ENCODE measurements at regions not wholly inside any gene's neighbourhood (a gene's known extent, or its start where the extent isn't known, plus 50 kb on each side); places are given as distances from the start of the nearest gene placed in this dataset.

DNA sequence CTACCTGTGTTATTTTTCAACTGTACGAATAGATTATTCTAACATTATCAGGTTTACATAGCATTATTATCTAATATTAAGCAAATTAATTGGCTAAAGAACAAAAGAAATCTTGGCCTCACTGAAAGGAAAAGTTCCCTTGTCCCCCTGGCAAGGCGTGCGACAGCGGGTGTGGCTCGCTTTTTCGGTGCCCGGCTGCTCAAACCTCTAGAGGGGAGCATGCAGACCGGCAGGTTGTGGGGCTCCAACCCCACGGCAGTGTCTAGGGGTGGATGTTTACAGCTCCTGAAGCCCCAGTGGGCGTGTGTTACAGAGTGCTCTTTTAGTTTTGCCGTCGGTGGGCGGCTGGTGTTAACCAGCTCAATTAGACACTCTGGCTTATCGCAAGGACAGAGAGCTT is 456.4 kb downstream of the TNS3 start:
- H3K27ac Mint-ChIP-seq = no peak overlapping the region
- Histone ChIP-seq H3K9me3 (ENCODE audit: low read depth) (no peaks in the 10 kb centered on the region), H3K36me3 (no peaks in the 10 kb centered on the region), H2AFZ (replicated peaks) (no peak overlapping the region), H4K20me1 (ENCODE audit: low read depth) (no peaks in the 10 kb centered on the region), H3K4me2 (no peak overlapping the region), H3K79me2 (ENCODE audit: low read depth) (no peaks in the 10 kb centered on the region), H3F3A (ENCODE audit: low read depth) (no peaks in the 10 kb centered on the region), H3K4me1 (no peaks in the 10 kb centered on the region), H3K4me3 (no peak overlapping the region), H3K27ac (no peak overlapping the region), H3K27me3 (no peaks in the 10 kb centered on the region), H3K9ac (no peak overlapping the region)
- no peak for DNase-seq (ENCODE audit: low spot score)
- no peaks in the 10 kb centered on the region for H3K9me3 Mint-ChIP-seq
- TF ChIP-seq CTCF (IDR thresholded peaks at IDR 0.05) = no peak
- H3K36me3 Mint-ChIP-seq = no peaks in the 10 kb centered on the region
- peaks cover 2% of the 10 kb centered on the region for H3K27me3 Mint-ChIP-seq (ENCODE audit: insufficient read depth, low read depth)
- H3K4me3 Mint-ChIP-seq = no peak overlapping the region
- peaks cover 6% of the 10 kb centered on the region for H3K4me1 Mint-ChIP-seq

GRCh38 chr7:47119261-47119865 is 462.5 kb downstream of the TNS3 start:
- no peak overlapping the region for H3K27ac Mint-ChIP-seq
- H3K9ac ChIP-seq = no peak overlapping the region
- H2AFZ ChIP-seq (replicated peaks) = no peak overlapping the region
- H3F3A ChIP-seq (ENCODE audit: low read depth) = no peaks in the 10 kb centered on the region
- H3K4me3 Mint-ChIP-seq = no peak overlapping the region
- TF ChIP-seq CTCF (IDR thresholded peaks at IDR 0.05) (no peak), EZH2 (IDR thresholded peaks at IDR 0.05) (no peak), EZH2phosphoT487 (IDR thresholded peaks at IDR 0.05) (no peak)
- H3K4me2 ChIP-seq = no peak overlapping the region
- DNase-seq (ENCODE audit: low spot score) = no peak
- no peaks in the 10 kb centered on the region for H3K79me2 ChIP-seq (ENCODE audit: low read depth)
- H3K4me1 Mint-ChIP-seq = no peaks in the 10 kb centered on the region
- H3K27me3 Mint-ChIP-seq (ENCODE audit: insufficient read depth, low read depth) = no peaks in the 10 kb centered on the region
- H3K4me1 ChIP-seq = no peaks in the 10 kb centered on the region
- H3K27ac ChIP-seq = no peak overlapping the region
- no peaks in the 10 kb centered on the region for H4K20me1 ChIP-seq (ENCODE audit: low read depth)
- H3K4me3 ChIP-seq = no peak overlapping the region
- H3K27me3 ChIP-seq = no peaks in the 10 kb centered on the region
- H3K36me3 ChIP-seq = no peaks in the 10 kb centered on the region
- no peaks in the 10 kb centered on the region for H3K9me3 Mint-ChIP-seq
- H3K36me3 Mint-ChIP-seq = no peaks in the 10 kb centered on the region
- no peaks in the 10 kb centered on the region for H3K9me3 ChIP-seq (ENCODE audit: low read depth)

DNA sequence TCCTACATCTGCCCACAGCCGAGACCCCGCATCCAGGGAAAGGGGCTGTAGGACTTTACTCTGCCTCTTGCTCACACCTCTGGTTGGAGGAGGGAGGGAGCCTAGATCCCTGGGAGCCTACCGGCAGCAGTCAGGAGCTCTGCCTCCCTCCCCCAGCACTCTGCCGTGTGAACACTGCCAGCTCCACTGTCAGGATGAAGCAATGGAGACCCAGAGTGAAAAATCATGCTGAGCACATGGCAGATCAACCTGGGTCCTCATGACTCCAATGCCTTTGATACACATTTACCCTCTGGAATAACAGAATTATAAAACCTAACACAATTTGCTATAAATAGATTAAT is 477.7 kb downstream of the TNS3 start:
- no peaks in the 10 kb centered on the region for H3K9me3 ChIP-seq (ENCODE audit: low read depth)
- H2AFZ ChIP-seq (replicated peaks) = no peak overlapping the region
- Mint-ChIP-seq H3K4me1 (no peaks in the 10 kb centered on the region), H3K4me3 (no peak overlapping the region), H3K9me3 (no peaks in the 10 kb centered on the region), H3K27me3 (ENCODE audit: insufficient read depth, low read depth) (no peaks in the 10 kb centered on the region), H3K36me3 (no peaks in the 10 kb centered on the region), H3K27ac (no peak overlapping the region)
- no peaks in the 10 kb centered on the region for H4K20me1 ChIP-seq (ENCODE audit: low read depth)
- no peak overlapping the region for H3K27ac ChIP-seq
- no peak for TF ChIP-seq CTCF (IDR thresholded peaks at IDR 0.05)
- no peak for TF ChIP-seq EZH2phosphoT487 (IDR thresholded peaks at IDR 0.05)
- TF ChIP-seq EZH2 (IDR thresholded peaks at IDR 0.05) = no peak
- DNase-seq (ENCODE audit: low spot score) = no peak
- H3K4me3 ChIP-seq = no peak overlapping the region
- no peaks in the 10 kb centered on the region for H3K4me1 ChIP-seq
- no peak overlapping the region for H3K9ac ChIP-seq
- H3K4me2 ChIP-seq = no peak overlapping the region
- H3K36me3 ChIP-seq = no peaks in the 10 kb centered on the region
- H3K79me2 ChIP-seq (ENCODE audit: low read depth) = no peaks in the 10 kb centered on the region
- H3K27me3 ChIP-seq = no peaks in the 10 kb centered on the region
- no peaks in the 10 kb centered on the region for H3F3A ChIP-seq (ENCODE audit: low read depth)
